ENCODE measurements at regions not wholly inside any gene's neighbourhood (a gene's known extent, or its start where the extent isn't known, plus 50 kb on each side); places are given as distances from the start of the nearest gene placed in this dataset.

- DNase-seq, result no peak
Measured at GRCh38 chr20:20875716-20876115, 163.3 kb upstream of the RALGAPA2 start.

- no peak for DNase-seq
Measured at GRCh38 chr20:20872428-20872827, 160.0 kb upstream of the RALGAPA2 start.

GRCh38 chr20:20869161-20869775 is 156.8 kb upstream of the RALGAPA2 start:
- no peak for DNase-seq

- DNase-seq, result no peak
Measured at GRCh38 chr20:20864351-20865096, 152.1 kb upstream of the RALGAPA2 start.

GRCh38 chr20:20860078-20860806 is 147.8 kb upstream of the RALGAPA2 start:
- DNase-seq, result peak; percentile 57 to 75

- DNase-seq, result no peak
Measured at GRCh38 chr20:20859510-20859909, 147.1 kb upstream of the RALGAPA2 start.

- DNase-seq, result no peak
Measured at GRCh38 chr20:20856956-20857355, 144.5 kb upstream of the RALGAPA2 start.

GRCh38 chr20:20856306-20856705 is 143.9 kb upstream of the RALGAPA2 start:
- no peak for DNase-seq

- no peak for DNase-seq
Measured at GRCh38 chr20:20851385-20851784, 138.9 kb upstream of the RALGAPA2 start.

GRCh38 chr20:20850407-20850806 is 138.0 kb upstream of the RALGAPA2 start:
- no peak for DNase-seq

- no peak for DNase-seq
Measured at GRCh38 chr20:20849161-20849560, 136.7 kb upstream of the RALGAPA2 start.

GRCh38 chr20:20847814-20848213 is 135.4 kb upstream of the RALGAPA2 start:
- DNase-seq, result no peak

GRCh38 chr20:20843982-20844381 is 131.5 kb upstream of the RALGAPA2 start:
- DNase-seq, result no peak

GRCh38 chr20:20839771-20840170 is 127.3 kb upstream of the RALGAPA2 start:
- no peak for DNase-seq

- peak; percentile 7 to 10 for DNase-seq
Measured at GRCh38 chr20:20837574-20838021, 125.2 kb upstream of the RALGAPA2 start.

- DNase-seq, result no peak
Measured at GRCh38 chr20:20836836-20837235, 124.4 kb upstream of the RALGAPA2 start.

- no peak for DNase-seq
Measured at GRCh38 chr20:20835897-20836296, 123.5 kb upstream of the RALGAPA2 start.

- no peak for DNase-seq
Measured at GRCh38 chr20:20834008-20834407, 121.6 kb upstream of the RALGAPA2 start.

- DNase-seq, result no peak
Measured at GRCh38 chr20:20832715-20833114, 120.3 kb upstream of the RALGAPA2 start.

GRCh38 chr20:20831794-20832193 is 119.3 kb upstream of the RALGAPA2 start:
- DNase-seq, result no peak

- no peak for DNase-seq
Measured at GRCh38 chr20:20829681-20830080, 117.2 kb upstream of the RALGAPA2 start.

- DNase-seq, result no peak
Measured at GRCh38 chr20:20827992-20828597, 115.7 kb upstream of the RALGAPA2 start.

- DNase-seq, result peak; percentile 27 to 58
Measured at GRCh38 chr20:20824924-20825584, 112.6 kb upstream of the RALGAPA2 start.

All from bone marrow (tissue), 2 donors.